ENCODE measurements at regions not wholly inside any gene's neighbourhood (a gene's known extent, or its start where the extent isn't known, plus 50 kb on each side); places are given as distances from the start of the nearest gene placed in this dataset.

DNA sequence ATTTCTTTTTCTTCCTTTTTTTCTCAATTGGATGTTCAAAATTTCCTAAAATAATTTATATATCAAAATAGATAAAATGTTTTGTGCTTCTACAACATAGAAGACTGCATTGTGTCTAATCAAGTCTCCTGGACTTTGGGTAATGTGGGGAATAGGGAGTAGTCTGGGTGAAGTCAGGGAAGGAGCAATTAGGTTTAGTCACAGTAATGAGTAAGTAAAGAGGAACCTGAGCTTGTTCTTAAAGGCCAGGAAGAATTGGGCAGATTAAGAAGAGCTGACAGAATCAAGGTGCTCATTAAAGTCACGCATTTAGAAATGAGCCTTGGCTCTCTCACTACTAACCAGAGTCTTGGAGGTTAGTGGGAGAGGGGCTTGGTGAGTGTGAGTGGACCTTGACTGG, 233.3 kb upstream of the SSTR1 start:
- no peak for DNase-seq (ENCODE audit: low spot score)
- no peak overlapping the region for H3K4me3 ChIP-seq
- no peak overlapping the region for H3K27ac ChIP-seq
- TF ChIP-seq, protein P1, sequence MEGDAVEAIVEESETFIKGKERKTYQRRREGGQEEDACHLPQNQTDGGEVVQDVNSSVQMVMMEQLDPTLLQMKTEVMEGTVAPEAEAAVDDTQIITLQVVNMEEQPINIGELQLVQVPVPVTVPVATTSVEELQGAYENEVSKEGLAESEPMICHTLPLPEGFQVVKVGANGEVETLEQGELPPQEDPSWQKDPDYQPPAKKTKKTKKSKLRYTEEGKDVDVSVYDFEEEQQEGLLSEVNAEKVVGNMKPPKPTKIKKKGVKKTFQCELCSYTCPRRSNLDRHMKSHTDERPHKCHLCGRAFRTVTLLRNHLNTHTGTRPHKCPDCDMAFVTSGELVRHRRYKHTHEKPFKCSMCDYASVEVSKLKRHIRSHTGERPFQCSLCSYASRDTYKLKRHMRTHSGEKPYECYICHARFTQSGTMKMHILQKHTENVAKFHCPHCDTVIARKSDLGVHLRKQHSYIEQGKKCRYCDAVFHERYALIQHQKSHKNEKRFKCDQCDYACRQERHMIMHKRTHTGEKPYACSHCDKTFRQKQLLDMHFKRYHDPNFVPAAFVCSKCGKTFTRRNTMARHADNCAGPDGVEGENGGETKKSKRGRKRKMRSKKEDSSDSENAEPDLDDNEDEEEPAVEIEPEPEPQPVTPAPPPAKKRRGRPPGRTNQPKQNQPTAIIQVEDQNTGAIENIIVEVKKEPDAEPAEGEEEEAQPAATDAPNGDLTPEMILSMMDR (IDR thresholded peaks at IDR 0.05) = no peak

DNA sequence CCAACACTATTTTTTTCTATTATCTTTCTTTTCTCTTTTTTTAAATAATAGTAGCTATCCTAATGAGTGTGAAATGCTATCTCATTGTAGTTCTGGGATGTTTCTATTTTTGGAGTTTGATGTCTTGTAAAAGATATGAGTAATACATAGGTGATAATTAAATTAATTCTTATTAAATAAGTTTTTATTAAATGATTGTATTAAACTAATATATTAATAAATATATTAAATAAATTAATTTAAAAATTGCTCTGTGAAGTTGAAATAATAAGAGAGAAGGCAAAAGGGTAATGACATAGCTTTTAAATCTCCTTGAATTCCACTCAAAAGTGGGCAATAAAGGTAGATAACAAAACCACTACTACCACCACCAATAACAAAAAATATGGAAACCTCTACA, 230.2 kb upstream of the SSTR1 start:
- no peak overlapping the region for H3K27ac ChIP-seq
- TF ChIP-seq, protein P1 (IDR thresholded peaks at IDR 0.05) = no peak
- no peak overlapping the region for H3K4me3 ChIP-seq
- DNase-seq (ENCODE audit: low spot score) = no peak

DNA sequence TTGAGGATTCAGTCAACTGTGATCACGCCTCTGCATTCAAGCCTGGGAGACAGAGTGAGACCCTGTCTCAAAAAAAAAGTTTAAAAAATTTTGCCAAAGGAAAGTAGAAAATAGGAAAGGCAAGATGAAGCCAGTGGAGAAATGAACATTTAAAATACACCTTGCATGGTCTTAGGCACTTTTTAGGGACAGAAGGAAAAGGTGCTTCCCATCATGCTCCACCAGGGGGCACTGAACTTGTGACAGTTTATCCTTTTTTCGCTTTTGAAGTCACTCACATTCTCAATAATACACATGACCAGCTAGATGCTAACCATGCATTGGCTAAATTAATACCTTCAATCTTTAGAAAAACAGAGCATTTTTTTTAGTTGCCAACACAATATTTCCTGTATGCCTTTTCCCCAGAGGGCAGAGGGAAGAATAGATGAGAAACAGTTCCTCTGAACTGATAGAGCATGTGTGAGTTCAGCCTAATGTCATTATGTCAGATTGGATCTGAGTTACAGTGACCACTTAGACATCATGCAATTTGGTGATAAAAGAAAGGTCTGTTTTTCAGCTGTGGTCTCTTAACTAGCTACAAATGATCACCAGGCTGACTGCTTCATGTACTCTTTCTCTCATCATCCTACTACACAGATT, 221.8 kb upstream of the SSTR1 start:
- no peak overlapping the region for H3K27ac ChIP-seq
- DNase-seq (ENCODE audit: low spot score) = no peak
- TF ChIP-seq, protein P1 (IDR thresholded peaks at IDR 0.05) = no peak
- H3K4me3 ChIP-seq = no peak overlapping the region

DNA sequence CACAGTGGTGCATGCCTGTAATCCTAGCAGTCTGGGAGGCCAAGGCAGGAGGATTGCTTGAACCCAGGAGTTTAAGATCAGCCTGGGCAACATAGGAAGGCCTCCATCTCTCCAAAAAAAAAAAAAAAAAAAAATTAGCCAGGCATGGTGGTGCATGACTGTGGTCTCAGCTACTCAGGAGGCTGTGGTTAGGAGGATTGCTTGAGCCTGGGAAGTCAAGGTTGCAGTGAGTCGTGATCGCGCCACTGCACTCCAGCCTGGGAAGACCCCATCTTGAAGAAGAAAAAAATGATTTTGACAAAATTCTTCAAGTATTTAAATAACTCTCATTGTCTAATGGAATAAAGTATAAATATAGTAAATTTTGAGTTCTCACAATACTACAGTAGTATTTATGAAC, 219.2 kb upstream of the SSTR1 start:
- no peak for DNase-seq (ENCODE audit: low spot score)
- no peak overlapping the region for H3K27ac ChIP-seq
- H3K4me3 ChIP-seq = no peak overlapping the region
- TF ChIP-seq, protein P1 (IDR thresholded peaks at IDR 0.05) = no peak

DNA sequence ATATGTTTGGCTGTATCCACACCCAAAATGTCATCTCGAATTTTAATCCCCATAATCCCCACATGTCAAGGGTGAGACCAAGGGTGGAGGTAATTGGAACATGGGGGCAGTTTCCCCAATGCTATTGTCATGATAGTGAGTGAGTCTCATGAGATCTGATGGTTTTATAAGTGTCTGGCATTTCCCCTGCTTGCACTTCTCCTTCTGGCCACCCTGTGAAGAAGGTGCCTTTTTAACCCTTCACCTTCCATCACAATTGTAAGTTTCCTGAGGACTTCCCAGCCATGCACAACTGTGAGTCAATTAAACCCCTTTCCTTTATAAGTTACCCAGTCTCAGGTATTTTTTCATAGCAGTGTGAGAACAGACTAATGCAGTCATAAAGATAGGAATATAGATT, 216.7 kb upstream of the SSTR1 start:
- Histone ChIP-seq H3K4me3 (no peak overlapping the region), H3K27ac (no peak overlapping the region)
- TF ChIP-seq, protein P1 (IDR thresholded peaks at IDR 0.05) = no peak
- DNase-seq (ENCODE audit: low spot score) = no peak

DNA sequence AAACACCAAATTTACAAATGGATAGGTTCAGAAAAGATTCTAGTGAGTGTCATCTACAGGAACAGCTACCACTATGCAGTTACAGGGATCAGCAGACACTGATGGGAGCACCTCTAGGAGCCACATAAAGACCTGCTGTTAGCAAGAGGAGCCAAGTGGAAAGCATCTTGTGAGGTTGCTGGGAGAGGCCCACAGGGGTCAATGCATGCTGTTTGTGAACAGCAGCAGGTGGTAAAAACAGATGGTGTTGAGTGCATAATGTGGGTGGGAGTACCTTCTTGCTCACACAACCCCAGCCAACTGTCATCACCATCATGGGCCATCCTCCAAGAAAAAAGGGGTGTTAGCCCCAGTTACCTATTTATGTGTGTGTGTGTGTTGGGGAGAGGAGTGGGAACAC, 215.2 kb upstream of the SSTR1 start:
- no peak for DNase-seq (ENCODE audit: low spot score)
- TF ChIP-seq, protein P1 (IDR thresholded peaks at IDR 0.05) = no peak
- H3K4me3 ChIP-seq = no peak overlapping the region
- H3K27ac ChIP-seq = no peak overlapping the region

DNA sequence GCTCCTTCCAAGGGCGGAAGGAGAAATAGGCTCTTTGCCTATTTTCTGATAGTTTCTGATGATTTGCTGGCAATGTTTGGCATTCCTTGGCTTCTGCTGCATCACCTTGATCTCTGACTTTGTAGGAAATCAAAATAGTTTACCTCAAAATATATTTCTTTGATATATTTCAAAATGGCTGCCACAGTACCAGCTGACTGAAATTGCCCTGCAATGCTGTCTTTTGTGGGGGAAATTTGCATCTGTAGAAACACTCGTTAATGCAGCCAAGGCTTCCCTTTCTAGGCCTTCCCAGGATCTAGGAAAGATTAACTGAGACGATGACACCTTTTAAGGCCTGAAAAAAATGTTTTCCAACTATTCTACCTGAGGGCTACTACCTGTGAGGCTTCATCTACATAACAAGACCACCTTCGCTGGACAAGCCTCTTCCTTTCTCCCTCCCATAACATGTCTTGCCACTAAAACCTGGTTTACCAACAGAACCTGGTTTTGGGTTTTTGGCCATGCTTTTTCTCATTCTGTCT, 212.8 kb upstream of the SSTR1 start:
- DNase-seq (ENCODE audit: low spot score) = no peak
- no peak overlapping the region for H3K4me3 ChIP-seq
- no peak overlapping the region for H3K27ac ChIP-seq
- TF ChIP-seq, protein P1 (IDR thresholded peaks at IDR 0.05) = no peak
